ENCODE measurements at regions not wholly inside any gene's neighbourhood (a gene's known extent, or its start where the extent isn't known, plus 50 kb on each side); places are given as distances from the start of the nearest gene placed in this dataset.

GRCh38 chr2:226073496-226074160 is 674.1 kb downstream of the NYAP2 start (continued):
- TF ChIP-seq ZNF202 (tag by site-specific recombination; IDR thresholded peaks at IDR 0.05; ENCODE audit: borderline replicate concordance) (no peak), ZBTB7A (tag by site-specific recombination; IDR thresholded peaks at IDR 0.05; ENCODE audit: low read depth) (no peak), ZNF394 (tag by site-specific recombination; IDR thresholded peaks at IDR 0.05; ENCODE audit: borderline replicate concordance) (no peak), ZNF704 (tag by site-specific recombination; IDR thresholded peaks at IDR 0.05) (no peak), GLI4 (tag by site-specific recombination; IDR thresholded peaks at IDR 0.05) (no peak), AEBP2 (tag by site-specific recombination; IDR thresholded peaks at IDR 0.05; ENCODE audit: borderline replicate concordance) (no peak), ZNF544 (tag by site-specific recombination; IDR thresholded peaks at IDR 0.05) (no peak), IKZF3 (tag by site-specific recombination; IDR thresholded peaks at IDR 0.05) (no peak)

- POLR2A ChIA-PET: no interaction called here
- CTCF ChIA-PET: no interaction called here
- no peaks in the 10 kb centered on the region for H3K36me3 ChIP-seq (ENCODE audit: control insufficient read depth in 2 of 2, insufficient read depth in 1 of 2, low read length in 2 of 2)
Measured at GRCh38 chr2:226066873-226067272, 667.4 kb downstream of the NYAP2 start.

GRCh38 chr2:226066391-226066790 is 666.9 kb downstream of the NYAP2 start:
- CTCF ChIA-PET: no interaction called here
- H3K27ac ChIP-seq (ENCODE audit: extremely low read depth, low read depth, low read length): no peak overlapping the region
- TF ChIP-seq ZBTB1 (tag by site-specific recombination; IDR thresholded peaks at IDR 0.05) (no peak), PRDM1 (tag by site-specific recombination; IDR thresholded peaks at IDR 0.05) (no peak), HOXA7 (CRISPR knock-in tag; IDR thresholded peaks at IDR 0.05; ENCODE audit: borderline replicate concordance) (no peak), ZBTB44 (tag by site-specific recombination; IDR thresholded peaks at IDR 0.05) (no peak), ZBTB21 (tag by site-specific recombination; IDR thresholded peaks at IDR 0.05) (no peak), KLF8 (tag by site-specific recombination; IDR thresholded peaks at IDR 0.05) (no peak), ZNF37A (tag by site-specific recombination; IDR thresholded peaks at IDR 0.05) (no peak), MZF1 (tag by site-specific recombination; IDR thresholded peaks at IDR 0.05; ENCODE audit: borderline replicate concordance) (no peak), ZNF561 (tag by site-specific recombination; IDR thresholded peaks at IDR 0.05; ENCODE audit: borderline replicate concordance) (no peak), ZNF324 (tag by site-specific recombination; IDR thresholded peaks at IDR 0.05) (no peak), ZNF350 (tag by site-specific recombination; IDR thresholded peaks at IDR 0.05) (no peak), ZNF473 (tag by site-specific recombination; IDR thresholded peaks at IDR 0.05) (no peak), ZNF747 (tag by site-specific recombination; IDR thresholded peaks at IDR 0.05) (no peak), ZNF19 (tag by site-specific recombination; IDR thresholded peaks at IDR 0.05; ENCODE audit: low read depth) (no peak)

More at GRCh38 chr2:226066873-226067272, 667.4 kb downstream of the NYAP2 start:
- TF ChIP-seq ZNF837 (tag by site-specific recombination; IDR thresholded peaks at IDR 0.05): no peak
- no peak for TF ChIP-seq SALL2 (tag by site-specific recombination; IDR thresholded peaks at IDR 0.05; ENCODE audit: borderline replicate concordance)
- TF ChIP-seq ZNF596 (tag by site-specific recombination; IDR thresholded peaks at IDR 0.05): no peak
- no peak for TF ChIP-seq SCRT2 (tag by site-specific recombination; IDR thresholded peaks at IDR 0.05)
- TF ChIP-seq CTCF (tag by site-specific recombination; IDR thresholded peaks at IDR 0.05): no peak
- no peak for TF ChIP-seq KLF8 (tag by site-specific recombination; IDR thresholded peaks at IDR 0.05)
- TF ChIP-seq ZNF571 (tag by site-specific recombination; IDR thresholded peaks at IDR 0.05): no peak
- TF ChIP-seq ZNF404 (tag by site-specific recombination; IDR thresholded peaks at IDR 0.05): no peak
- TF ChIP-seq ZNF621 (tag by site-specific recombination; IDR thresholded peaks at IDR 0.05): no peak
- no peak for TF ChIP-seq BCL11A (tag by site-specific recombination; IDR thresholded peaks at IDR 0.05; ENCODE audit: low read depth)
- no peak for TF ChIP-seq ZNF335 (tag by site-specific recombination; conservative IDR thresholded peaks at IDR 0.05)
- TF ChIP-seq ZFP3 (tag by site-specific recombination; IDR thresholded peaks at IDR 0.05; ENCODE audit: low read depth): no peak
- no peak for TF ChIP-seq ZFHX2 (tag by site-specific recombination; conservative IDR thresholded peaks at IDR 0.05)
- TF ChIP-seq TRIM28 (IDR thresholded peaks at IDR 0.05; ENCODE audit: borderline replicate concordance, low read length): no peak
- H3K9me3 ChIP-seq (ENCODE audit: control insufficient read depth, insufficient read depth, low read depth, low read length): no peaks in the 10 kb centered on the region
- no peaks in the 10 kb centered on the region for H3K4me1 ChIP-seq (ENCODE audit: control insufficient read depth, insufficient read depth, low read length)
- no peak overlapping the region for H3K27ac ChIP-seq (ENCODE audit: extremely low read depth, low read depth, low read length)
- no peak overlapping the region for H3K4me3 ChIP-seq (ENCODE audit: low read depth, low read length)

More at GRCh38 chr2:226066391-226066790, 666.9 kb downstream of the NYAP2 start:
- Histone ChIP-seq H3K9me3 (ENCODE audit: control insufficient read depth, insufficient read depth, low read depth, low read length) (no peaks in the 10 kb centered on the region), H3K36me3 (ENCODE audit: control insufficient read depth in 2 of 2, insufficient read depth in 1 of 2, low read length in 2 of 2) (no peaks in the 10 kb centered on the region), H3K4me1 (ENCODE audit: control insufficient read depth, insufficient read depth, low read length) (no peaks in the 10 kb centered on the region), H3K4me3 (ENCODE audit: low read depth, low read length) (no peak overlapping the region)
- POLR2A ChIA-PET: no interaction called here
